ENCODE measurements at regions not wholly inside any gene's neighbourhood (a gene's known extent, or its start where the extent isn't known, plus 50 kb on each side); places are given as distances from the start of the nearest gene placed in this dataset.
"Not testable (repeated sequence)": the region's sequence is repeated elsewhere in the genome, so short reads cannot be mapped to it uniquely, and the experiment has no call there.

GRCh38 chr5:56048124-56048523 is 53.4 kb upstream of the IL6ST start:
- WGBS (ENCODE audit: insufficient coverage, low lambda C conversion rate) = no CpG with 5 or more reads among the region's 5 CpGs
- DNase-seq = peak in 1 of 2 donors; percentile 71

GRCh38 chr5:56047448-56047847 is 52.7 kb upstream of the IL6ST start:
- WGBS (ENCODE audit: insufficient coverage, low lambda C conversion rate) = no CpG with 5 or more reads among the region's 4 CpGs
- no peak overlapping the region for H3K4me3 ChIP-seq (ENCODE audit: low read length)
- peaks cover 4% of the 10 kb centered on the region for H3K9me3 ChIP-seq (ENCODE audit: control insufficient read depth, low read depth, low read length)
- no peak overlapping the region for H3K27ac ChIP-seq (ENCODE audit: low read length)
- H3K4me1 ChIP-seq (ENCODE audit: control insufficient read depth, insufficient read depth, low read length) = peaks cover 14% of the 10 kb centered on the region
- H3K27me3 ChIP-seq (ENCODE audit: control insufficient read depth, insufficient read depth, low read length) = no peaks in the 10 kb centered on the region
- no peak for DNase-seq
- H3K36me3 ChIP-seq (ENCODE audit: control insufficient read depth, insufficient read depth, low read length) = no peaks in the 10 kb centered on the region

More at GRCh38 chr5:56048124-56048523, 53.4 kb upstream of the IL6ST start:
- H3K4me3 ChIP-seq (ENCODE audit: low read length) = no peak overlapping the region
- H3K36me3 ChIP-seq (ENCODE audit: control insufficient read depth, insufficient read depth, low read length) = no peaks in the 10 kb centered on the region
- no peak overlapping the region for H3K27ac ChIP-seq (ENCODE audit: low read length)
- H3K9me3 ChIP-seq (ENCODE audit: control insufficient read depth, low read depth, low read length) = peaks cover 6% of the 10 kb centered on the region
- H3K27me3 ChIP-seq (ENCODE audit: control insufficient read depth, insufficient read depth, low read length) = no peaks in the 10 kb centered on the region
- peaks cover 16% of the 10 kb centered on the region for H3K4me1 ChIP-seq (ENCODE audit: control insufficient read depth, insufficient read depth, low read length)

DNA sequence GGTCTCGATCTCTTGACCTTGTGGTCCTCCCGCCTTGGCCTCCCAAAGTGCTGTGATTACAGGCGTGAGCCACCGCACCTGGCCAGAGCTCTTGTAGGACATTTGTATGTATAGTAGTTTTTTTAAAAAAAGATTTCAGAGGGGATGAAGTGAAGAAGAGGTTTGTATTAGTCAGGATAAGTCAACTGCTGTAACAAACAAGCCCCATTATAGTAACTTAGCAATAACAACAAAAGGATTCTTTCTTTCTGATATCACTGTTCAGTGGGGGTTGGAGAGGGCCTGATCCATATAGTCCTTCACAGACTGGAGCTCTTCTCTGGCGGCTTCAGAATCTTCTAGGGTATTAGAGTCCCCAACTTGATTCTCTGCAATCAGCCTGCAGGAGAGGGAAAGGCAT is 50.7 kb upstream of the IL6ST start:
- no CpG with 5 or more reads among the region's 5 CpGs for WGBS (ENCODE audit: insufficient coverage, low lambda C conversion rate)
- Histone ChIP-seq H3K4me3 (ENCODE audit: low read length) (no peak overlapping the region), H3K9me3 (ENCODE audit: control insufficient read depth, low read depth, low read length) (peaks cover 2% of the 10 kb centered on the region), H3K4me1 (ENCODE audit: control insufficient read depth, insufficient read depth, low read length) (peaks cover 14% of the 10 kb centered on the region), H3K27me3 (ENCODE audit: control insufficient read depth, insufficient read depth, low read length) (no peaks in the 10 kb centered on the region), H3K27ac (ENCODE audit: low read length) (no peak overlapping the region), H3K36me3 (ENCODE audit: control insufficient read depth, insufficient read depth, low read length) (no peaks in the 10 kb centered on the region)
- no peak for DNase-seq

DNA sequence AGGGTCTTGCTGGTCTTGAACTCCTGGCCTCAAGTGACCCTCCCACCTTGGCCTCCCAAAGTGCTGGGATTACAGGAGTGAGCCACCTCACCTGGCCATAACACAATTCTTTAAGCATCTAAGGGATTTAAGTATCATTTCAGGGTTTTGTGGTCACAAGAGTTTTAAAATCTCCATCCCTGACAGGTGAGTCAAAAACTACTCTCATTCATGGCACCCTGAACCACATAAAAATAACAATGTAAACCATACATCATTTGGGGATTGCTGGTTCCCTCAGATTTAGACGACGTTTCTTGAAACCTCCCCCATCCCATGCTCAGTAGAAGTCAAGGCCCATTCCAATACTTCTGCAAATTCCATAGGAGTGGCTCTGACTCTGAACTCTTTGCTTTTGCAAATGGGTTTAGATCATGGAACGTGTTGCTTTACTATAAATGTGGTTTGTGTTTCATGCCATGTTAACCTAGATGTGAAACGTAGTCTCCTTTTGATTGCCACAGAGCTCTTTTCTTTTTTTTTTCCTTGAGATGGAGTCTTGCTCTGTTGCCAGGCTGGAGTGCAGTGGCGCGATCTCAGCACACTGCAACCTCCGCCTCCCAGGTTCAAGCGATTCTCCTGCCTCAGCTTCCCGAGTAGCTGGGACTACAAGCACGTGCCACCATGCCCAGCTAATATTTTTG is 50.1 kb upstream of the IL6ST start:
- H3K27me3 ChIP-seq (ENCODE audit: control insufficient read depth, insufficient read depth, low read length); H3K27ac ChIP-seq (ENCODE audit: low read length); H3K4me3 ChIP-seq (ENCODE audit: low read length); H3K9me3 ChIP-seq (ENCODE audit: control insufficient read depth, low read depth, low read length); H3K4me1 ChIP-seq (ENCODE audit: control insufficient read depth, insufficient read depth, low read length); DNase-seq; H3K36me3 ChIP-seq (ENCODE audit: control insufficient read depth, insufficient read depth, low read length): not testable (repeated sequence)
- WGBS (ENCODE audit: insufficient coverage, low lambda C conversion rate) = 100% methylated on average over 3 of the region's 10 CpGs

Measured in large intestine (tissue), 3 donors.